ENCODE measurements at regions not wholly inside any gene's neighbourhood (a gene's known extent, or its start where the extent isn't known, plus 50 kb on each side); places are given as distances from the start of the nearest gene placed in this dataset.

- intact Hi-C loops (cut with DNase I) = no loop called here
- no peak for DNase-seq
Observed at GRCh38 chrX:39965051-39965573, 132.6 kb downstream of the BCOR start.

- intact Hi-C loops (cut with DNase I) = no loop called here
Observed at GRCh38 chrX:39966176-39966575, 131.6 kb downstream of the BCOR start.

GRCh38 chrX:39967348-39967747, 130.4 kb downstream of the BCOR start:
- no peak for DNase-seq
- intact Hi-C loops (cut with DNase I) = no loop called here

More at GRCh38 chrX:39966176-39966575, 131.6 kb downstream of the BCOR start:
- DNase-seq = peak in 25 of 42 donors; percentile 2 to 60 (median 23)

- intact Hi-C loops (cut with DNase I) = no loop called here
- no peak for DNase-seq
Observed at GRCh38 chrX:39969099-39969818, 128.5 kb downstream of the BCOR start.

- no peak for DNase-seq
- intact Hi-C loops (cut with DNase I) = no loop called here
Observed at GRCh38 chrX:39969819-39970504, 127.8 kb downstream of the BCOR start.

GRCh38 chrX:39971760-39972159, 126.0 kb downstream of the BCOR start:
- DNase-seq = no peak
- intact Hi-C loops (cut with DNase I) = no loop called here

- no peak for DNase-seq
- intact Hi-C loops (cut with DNase I) = no loop called here
Observed at GRCh38 chrX:39972340-39972739, 125.4 kb downstream of the BCOR start.

GRCh38 chrX:39973810-39974209, 123.9 kb downstream of the BCOR start:
- intact Hi-C loops (cut with DNase I) = no loop called here
- no peak for DNase-seq

- DNase-seq = no peak
- intact Hi-C loops (cut with DNase I) = no loop called here
Observed at GRCh38 chrX:39974270-39974669, 123.5 kb downstream of the BCOR start.

GRCh38 chrX:39975101-39975925, 122.4 kb downstream of the BCOR start:
- intact Hi-C loops (cut with DNase I) = no loop called here
- no peak for DNase-seq

- no peak for DNase-seq
- intact Hi-C loops (cut with DNase I) = no loop called here
Observed at GRCh38 chrX:39981946-39982345, 115.8 kb downstream of the BCOR start.

- intact Hi-C loops (cut with DNase I) = no loop called here
- DNase-seq = peak in 8 of 42 donors; percentile 12 to 47 (median 32)
Observed at GRCh38 chrX:39982948-39983347, 114.8 kb downstream of the BCOR start.

- intact Hi-C loops (cut with DNase I) = no loop called here
- DNase-seq = no peak
Observed at GRCh38 chrX:39983715-39984114, 114.0 kb downstream of the BCOR start.

- peak in 2 of 42 donors; percentile 16 to 37 for DNase-seq
- intact Hi-C loops (cut with DNase I) = no loop called here
Observed at GRCh38 chrX:39984191-39984956, 113.4 kb downstream of the BCOR start.

- intact Hi-C loops (cut with DNase I) = no loop called here
- no peak for DNase-seq
Observed at GRCh38 chrX:39985071-39985470, 112.7 kb downstream of the BCOR start.

- no peak for DNase-seq
- intact Hi-C loops (cut with DNase I) = no loop called here
Observed at GRCh38 chrX:39985551-39985950, 112.2 kb downstream of the BCOR start.

GRCh38 chrX:39988496-39988895, 109.3 kb downstream of the BCOR start:
- intact Hi-C loops (cut with DNase I) = no loop called here
- no peak for DNase-seq

- no peak for DNase-seq
- intact Hi-C loops (cut with DNase I) = no loop called here
Observed at GRCh38 chrX:39990388-39990787, 107.4 kb downstream of the BCOR start.

GRCh38 chrX:39992300-39992699, 105.5 kb downstream of the BCOR start:
- no peak for DNase-seq
- intact Hi-C loops (cut with DNase I) = no loop called here

All from head of caudate nucleus (tissue), 42 donors.